GM23338 (cell line): ENCODE measurements at regions not wholly inside any gene's neighbourhood (a gene's known extent, or its start where the extent isn't known, plus 50 kb on each side); places are given as distances from the start of the nearest gene placed in this dataset.

Experiments
- CREB1 ChIP-seq: fragments of 250-450 bp; sonication (Bioruptor Pico); IDR thresholded peaks from 2 replicates; pipeline ENCODE4 v1.5.0; 2020; ENCODE audit warnings: low read depth, mild to moderate bottlenecking, moderate library complexity
- ETS1 ChIP-seq: IDR thresholded peaks from 2 replicates; pipeline ENCODE4 v1.6.1; 2016; ENCODE audit warnings: antibody characterized with exemption
- EZH2 ChIP-seq: fragments of 200-600 bp; sonication (generic); IDR thresholded peaks from one replicate; pipeline ENCODE4 v1.8.0; 2017; ENCODE audit warnings: antibody characterized with exemption, mild to moderate bottlenecking, low read depth; ENCODE audit not compliant: unreplicated experiment
- EZH2phosphoT487 ChIP-seq: fragments of 200-600 bp; sonication (generic); IDR thresholded peaks from one replicate; pipeline ENCODE4 v1.8.1; 2018; ENCODE audit warnings: antibody characterized with exemption; ENCODE audit not compliant: unreplicated experiment
- JUNB ChIP-seq: IDR thresholded peaks from one replicate; pipeline ENCODE4 v1.6.1; 2016; ENCODE audit warnings: antibody characterized with exemption; ENCODE audit not compliant: unreplicated experiment
- POLR2AphosphoS5 ChIP-seq: IDR thresholded peaks from 2 replicates; pipeline ENCODE4 v1.6.1; 2016; ENCODE audit warnings: antibody characterized with exemption, low read depth
- REST ChIP-seq: IDR thresholded peaks from one replicate; pipeline ENCODE4 v1.6.1; 2018; ENCODE audit warnings: antibody characterized with exemption; ENCODE audit not compliant: unreplicated experiment
- TF ChIP-seq, protein P1 (sequence below), 2 experiments: fragments of 200-600 bp in 1 of 2; sonication (generic) in 1 of 2; conservative IDR thresholded peaks; 2 replicates each; pipeline versions ENCODE4 v1.5.1 to v1.6.1; 2016 to 2017; ENCODE audit warnings: antibody characterized with exemption in 2 of 2, low read depth in 2 of 2, mild to moderate bottlenecking in 2 of 2, moderate library complexity in 1 of 2

DNA sequence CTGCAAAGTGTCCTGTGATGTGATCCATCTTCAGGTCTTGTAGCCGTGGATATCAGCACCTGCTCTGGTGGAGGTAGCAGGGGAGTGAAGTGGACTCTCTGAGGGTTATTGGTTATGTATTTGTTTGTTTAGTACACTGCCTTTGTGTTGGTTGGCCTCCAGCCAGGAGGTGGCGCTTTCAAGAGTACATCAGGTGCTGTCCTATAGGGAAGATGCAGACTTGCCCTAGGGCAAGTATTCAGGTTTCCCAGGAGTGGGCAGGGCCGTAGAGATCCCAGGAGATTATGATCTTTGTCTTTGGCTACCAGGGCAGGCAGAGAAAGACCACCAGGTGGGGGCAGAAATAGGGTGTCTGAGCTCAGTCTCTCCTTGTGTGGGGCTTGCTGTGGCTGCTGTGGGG is 411.8 kb downstream of the SOX11 start:
- TF ChIP-seq, protein P1, sequence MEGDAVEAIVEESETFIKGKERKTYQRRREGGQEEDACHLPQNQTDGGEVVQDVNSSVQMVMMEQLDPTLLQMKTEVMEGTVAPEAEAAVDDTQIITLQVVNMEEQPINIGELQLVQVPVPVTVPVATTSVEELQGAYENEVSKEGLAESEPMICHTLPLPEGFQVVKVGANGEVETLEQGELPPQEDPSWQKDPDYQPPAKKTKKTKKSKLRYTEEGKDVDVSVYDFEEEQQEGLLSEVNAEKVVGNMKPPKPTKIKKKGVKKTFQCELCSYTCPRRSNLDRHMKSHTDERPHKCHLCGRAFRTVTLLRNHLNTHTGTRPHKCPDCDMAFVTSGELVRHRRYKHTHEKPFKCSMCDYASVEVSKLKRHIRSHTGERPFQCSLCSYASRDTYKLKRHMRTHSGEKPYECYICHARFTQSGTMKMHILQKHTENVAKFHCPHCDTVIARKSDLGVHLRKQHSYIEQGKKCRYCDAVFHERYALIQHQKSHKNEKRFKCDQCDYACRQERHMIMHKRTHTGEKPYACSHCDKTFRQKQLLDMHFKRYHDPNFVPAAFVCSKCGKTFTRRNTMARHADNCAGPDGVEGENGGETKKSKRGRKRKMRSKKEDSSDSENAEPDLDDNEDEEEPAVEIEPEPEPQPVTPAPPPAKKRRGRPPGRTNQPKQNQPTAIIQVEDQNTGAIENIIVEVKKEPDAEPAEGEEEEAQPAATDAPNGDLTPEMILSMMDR (conservative IDR thresholded peaks at IDR 0.05; ENCODE audit: low read depth in 2 of 2): peak; percentile 39 to 47
- TF ChIP-seq POLR2AphosphoS5 (no peak), JUNB (no peak), EZH2phosphoT487 (no peak), ETS1 (no peak), CREB1 (CRISPR knock-in tag) (no peak), EZH2 (no peak), REST (no peak)
